PC-9 (cell line): ENCODE measurements at regions not wholly inside any gene's neighbourhood (a gene's known extent, or its start where the extent isn't known, plus 50 kb on each side); places are given as distances from the start of the nearest gene placed in this dataset.

Experiments
- BruUV-seq: library from RNA; stranded (reverse); fragments of 400-500 nt; replicated peaks from 2 replicates; lab custom pipeline; 2021; lab: Mats Ljungman, UMichigan
- CTCF ChIA-PET: fragments of 300-600 bp; sonication (Branson Sonifier 250); formaldehyde crosslinking; loops from one replicate; lab custom pipeline; 2022; ENCODE audit warnings: antibody characterized with exemption; lab: Charles Lee
- POLR2A ChIA-PET: fragments of 300-600 bp; sonication (Branson Sonifier 250); formaldehyde crosslinking; loops from one replicate; lab custom pipeline; 2022; ENCODE audit warnings: antibody characterized with exemption; ENCODE audit not compliant: unreplicated experiment; lab: Charles Lee
- DNase-seq, 2 experiments: peaks; one replicate each; pipeline versions ENCODE4 v3.0.0 to v3.0.0-alpha.2; 2015 to 2022; ENCODE audit warnings: mixed read lengths in 1 of 2
- H2AFZ ChIP-seq: fragments of 200-600 bp; sonication (generic); 2 replicates; pipeline ENCODE4 v1.8.1; 2017; ENCODE audit warnings: antibody characterized with exemption
- H3F3A ChIP-seq: fragments of 200-600 bp; sonication (generic); 2 replicates; pipeline ENCODE4 v1.8.1; 2017; ENCODE audit warnings: antibody characterized with exemption, mild to moderate bottlenecking, low read depth; ENCODE audit not compliant: insufficient read depth
- H3K27ac ChIP-seq: fragments of 200-600 bp; sonication (generic); 2 replicates; pipeline ENCODE4 v1.6.1; 2016; ENCODE audit warnings: mixed run types
- H3K27me3 ChIP-seq: fragments of 200-600 bp; sonication (generic); 2 replicates; pipeline ENCODE4 v1.6.1; 2016; ENCODE audit warnings: low read depth, mixed run types; ENCODE audit not compliant: insufficient read depth
- H3K36me3 ChIP-seq: fragments of 200-600 bp; sonication (generic); 2 replicates; pipeline ENCODE4 v1.6.1; 2016; ENCODE audit warnings: low read depth, mixed run types
- H3K4me1 ChIP-seq: fragments of 200-600 bp; sonication (generic); replicated peaks from 2 replicates; pipeline ENCODE4 v1.6.1; 2016; ENCODE audit warnings: mixed run types; ENCODE audit not compliant: insufficient read depth
- H3K4me2 ChIP-seq: fragments of 200-600 bp; sonication (generic); 2 replicates; pipeline ENCODE4 v1.6.1; 2017; ENCODE audit warnings: mixed run types
- H3K4me3 ChIP-seq: fragments of 200-600 bp; sonication (generic); 2 replicates; pipeline ENCODE4 v1.6.1; 2016; ENCODE audit warnings: mixed run types
- H3K79me2 ChIP-seq: fragments of 200-600 bp; sonication (generic); 2 replicates; pipeline ENCODE4 v1.6.1; 2017; ENCODE audit warnings: low read depth, mixed run types
- H3K9me2 ChIP-seq: fragments of 200-600 bp; sonication (generic); 2 replicates; pipeline ENCODE4 v1.8.1; 2017; ENCODE audit warnings: mild to moderate bottlenecking; ENCODE audit not compliant: insufficient read depth
- H3K9me3 ChIP-seq: fragments of 200-600 bp; sonication (generic); 2 replicates; pipeline ENCODE4 v1.8.1; 2016; ENCODE audit warnings: low read depth; ENCODE audit not compliant: insufficient read depth
- H4K20me1 ChIP-seq: fragments of 200-600 bp; sonication (generic); 2 replicates; pipeline ENCODE4 v1.8.1; 2017; ENCODE audit not compliant: insufficient read depth
- EZH2 ChIP-seq: fragments of 200-600 bp; sonication (generic); IDR thresholded peaks from 2 replicates; pipeline ENCODE4 v1.8.0; 2017; ENCODE audit warnings: antibody characterized with exemption, low read depth
- intact Hi-C: fragments of 100-400 bp; cut with micrococcal nuclease; formaldehyde crosslinking; loops from one replicate; pipeline ENCODE4 v1.10.0; 2022; ENCODE audit not compliant: unreplicated experiment
- TF ChIP-seq, protein P1 (sequence below): fragments of 200-600 bp; sonication (generic); conservative IDR thresholded peaks from 2 replicates; pipeline ENCODE4 v1.6.1; 2017; ENCODE audit warnings: mixed run types, antibody characterized with exemption, mild to moderate bottlenecking, moderate library complexity

GRCh38 chr4:66307641-66308438 lies 637.6 kb upstream of the EPHA5 start:
- intact Hi-C loops: no loop called here
- TF ChIP-seq EZH2: no peak
- TF ChIP-seq, protein P1, sequence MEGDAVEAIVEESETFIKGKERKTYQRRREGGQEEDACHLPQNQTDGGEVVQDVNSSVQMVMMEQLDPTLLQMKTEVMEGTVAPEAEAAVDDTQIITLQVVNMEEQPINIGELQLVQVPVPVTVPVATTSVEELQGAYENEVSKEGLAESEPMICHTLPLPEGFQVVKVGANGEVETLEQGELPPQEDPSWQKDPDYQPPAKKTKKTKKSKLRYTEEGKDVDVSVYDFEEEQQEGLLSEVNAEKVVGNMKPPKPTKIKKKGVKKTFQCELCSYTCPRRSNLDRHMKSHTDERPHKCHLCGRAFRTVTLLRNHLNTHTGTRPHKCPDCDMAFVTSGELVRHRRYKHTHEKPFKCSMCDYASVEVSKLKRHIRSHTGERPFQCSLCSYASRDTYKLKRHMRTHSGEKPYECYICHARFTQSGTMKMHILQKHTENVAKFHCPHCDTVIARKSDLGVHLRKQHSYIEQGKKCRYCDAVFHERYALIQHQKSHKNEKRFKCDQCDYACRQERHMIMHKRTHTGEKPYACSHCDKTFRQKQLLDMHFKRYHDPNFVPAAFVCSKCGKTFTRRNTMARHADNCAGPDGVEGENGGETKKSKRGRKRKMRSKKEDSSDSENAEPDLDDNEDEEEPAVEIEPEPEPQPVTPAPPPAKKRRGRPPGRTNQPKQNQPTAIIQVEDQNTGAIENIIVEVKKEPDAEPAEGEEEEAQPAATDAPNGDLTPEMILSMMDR: no peak
- Histone ChIP-seq H3K4me1 (no peaks in the 10 kb centered on the region), H3K27ac (no peak overlapping the region), H3K36me3 (no peaks in the 10 kb centered on the region), H3F3A (no peaks in the 10 kb centered on the region), H4K20me1 (no peaks in the 10 kb centered on the region), H2AFZ (no peak overlapping the region), H3K79me2 (no peaks in the 10 kb centered on the region), H3K4me2 (no peak overlapping the region), H3K9me3 (no peaks in the 10 kb centered on the region), H3K9me2 (no peaks in the 10 kb centered on the region), H3K27me3 (no peaks in the 10 kb centered on the region), H3K4me3 (no peak overlapping the region)
- DNase-seq: no peak
- no TSS peak for BruUV-seq
- ChIA-PET CTCF (no interaction called here), POLR2A (no interaction called here)

- Histone ChIP-seq H3K9me2 (no peaks in the 10 kb centered on the region), H4K20me1 (no peaks in the 10 kb centered on the region), H3K27me3 (no peaks in the 10 kb centered on the region), H3K4me2 (no peak overlapping the region), H3K27ac (no peak overlapping the region), H3K4me1 (no peaks in the 10 kb centered on the region), H2AFZ (no peak overlapping the region), H3F3A (no peaks in the 10 kb centered on the region), H3K9me3 (no peaks in the 10 kb centered on the region), H3K79me2 (no peaks in the 10 kb centered on the region), H3K36me3 (no peaks in the 10 kb centered on the region), H3K4me3 (no peak overlapping the region)
- intact Hi-C loops: no loop called here
- TF ChIP-seq EZH2: no peak
- TF ChIP-seq, protein P1: no peak
- ChIA-PET POLR2A (no interaction called here), CTCF (no interaction called here)
- BruUV-seq: no TSS peak
- no peak for DNase-seq
These were observed 630.1 kb upstream of the EPHA5 start for GRCh38 chr4:66300336-66300934.

DNA sequence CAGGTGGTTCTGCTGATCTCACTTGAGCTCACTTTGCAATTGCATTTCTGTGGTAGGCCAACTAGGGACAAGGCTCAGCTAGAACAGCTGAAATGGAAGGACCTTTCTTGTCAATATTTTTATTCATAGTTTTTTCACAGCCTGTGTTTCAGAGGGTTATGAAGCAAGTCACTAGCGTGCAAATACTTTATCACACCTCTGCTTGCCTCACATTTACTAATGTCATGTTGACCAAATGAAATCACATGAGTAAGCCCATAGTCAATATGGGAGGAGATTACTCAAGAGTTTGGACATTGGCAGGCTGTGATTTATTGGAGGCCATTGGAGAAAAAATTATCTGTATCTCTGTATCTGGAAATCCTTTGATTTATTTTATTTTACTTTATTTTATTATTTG lies 628.3 kb upstream of the EPHA5 start:
- H3K79me2 ChIP-seq: no peaks in the 10 kb centered on the region
- intact Hi-C loops: no loop called here

More for the DNA sequence above, 628.3 kb upstream of the EPHA5 start:
- H3K4me3 ChIP-seq: no peak overlapping the region
- CTCF ChIA-PET: no interaction called here
- no peak overlapping the region for H2AFZ ChIP-seq
- H4K20me1 ChIP-seq: no peaks in the 10 kb centered on the region
- no peak overlapping the region for H3K27ac ChIP-seq
- POLR2A ChIA-PET: no interaction called here
- no peaks in the 10 kb centered on the region for H3F3A ChIP-seq
- TF ChIP-seq, protein P1: no peak
- no TSS peak for BruUV-seq
- H3K9me3 ChIP-seq: no peaks in the 10 kb centered on the region
- no peak overlapping the region for H3K4me2 ChIP-seq
- no peaks in the 10 kb centered on the region for H3K36me3 ChIP-seq
- H3K4me1 ChIP-seq: no peaks in the 10 kb centered on the region
- no peak for DNase-seq
- no peaks in the 10 kb centered on the region for H3K9me2 ChIP-seq
- no peaks in the 10 kb centered on the region for H3K27me3 ChIP-seq
